ENCODE measurements at regions not wholly inside any gene's neighbourhood (a gene's known extent, or its start where the extent isn't known, plus 50 kb on each side); places are given as distances from the start of the nearest gene placed in this dataset.

- TF ChIP-seq GATA2 (IDR thresholded peaks at IDR 0.05; ENCODE audit: low read depth, low read length) (no peak), GATA3 (IDR thresholded peaks at IDR 0.05; ENCODE audit: low read depth, low read length) (no peak)
Measured at GRCh38 chr6:22726966-22727365, 157.6 kb downstream of the HDGFL1 start.
